HEK293 (cell line): ENCODE measurements at regions not wholly inside any gene's neighbourhood (a gene's known extent, or its start where the extent isn't known, plus 50 kb on each side); places are given as distances from the start of the nearest gene placed in this dataset.

Experiments used
- CTCF ChIA-PET: fragments of 350-600 bp; formaldehyde crosslinking; extraction: SDS; loops from one replicate; lab custom pipeline; 2021; ENCODE audit warnings: antibody characterized with exemption; lab: Yijun Ruan, JAX
- POLR2A ChIA-PET: fragments of 300-600 bp; formaldehyde crosslinking; extraction: SDS; loops from one replicate; lab custom pipeline; 2020; ENCODE audit warnings: antibody characterized with exemption, inconsistent platforms; lab: Yijun Ruan, JAX
- H3K27ac ChIP-seq: fragments of 200-500 bp; sonication (Bioruptor generic); 2 replicates; pipeline ENCODE4 v1.5.1; 2014; ENCODE audit warnings: low read depth, low read length, control low read depth, inconsistent platforms; ENCODE audit errors: extremely low read depth
- H3K36me3 ChIP-seq, 2 experiments: fragments of 200-500 bp in 1 of 2; sonication (Bioruptor generic) in 1 of 2; 1 replicate in 1 of 2; 2 replicates in 1 of 2; pipeline ENCODE4 v1.5.1; 2014 to 2017; ENCODE audit warnings: inconsistent platforms in 2 of 2, low read length in 2 of 2; ENCODE audit not compliant: control insufficient read depth in 2 of 2, insufficient read depth in 1 of 2
- H3K4me1 ChIP-seq: fragments of 200-500 bp; sonication (Bioruptor generic); 2 replicates; pipeline ENCODE4 v1.5.1; 2014; ENCODE audit warnings: mild to moderate bottlenecking, low read length, inconsistent platforms; ENCODE audit not compliant: control insufficient read depth, insufficient read depth
- H3K4me3 ChIP-seq: 2 replicates; pipeline ENCODE4 v1.5.1; 2011; ENCODE audit warnings: low read depth, mild to moderate bottlenecking, control low read depth, low read length, moderate library complexity
- H3K9me3 ChIP-seq: fragments of 200-500 bp; sonication (Bioruptor generic); 2 replicates; pipeline ENCODE4 v1.5.1; 2014; ENCODE audit warnings: low read depth, low read length, inconsistent platforms; ENCODE audit not compliant: control insufficient read depth, insufficient read depth
- FEZF1 ChIP-seq: fragments of 450-650 bp; formaldehyde crosslinking; IDR thresholded peaks from 2 replicates; pipeline ENCODE4 v1.5.1; 2016; ENCODE audit warnings: missing biosample characterization, missing genetic modification characterization
- HOXD13 ChIP-seq: sonication (generic); formaldehyde crosslinking; IDR thresholded peaks from 2 replicates; pipeline ENCODE4 v1.8.0; 2022; ENCODE audit warnings: missing genetic modification reagents, borderline replicate concordance
- KLF10 ChIP-seq: fragments of 450-650 bp; IDR thresholded peaks from 2 replicates; pipeline ENCODE4 v1.5.1; 2018; ENCODE audit warnings: missing biosample characterization, mild to moderate bottlenecking, missing genetic modification characterization
- KLF16 ChIP-seq: fragments of 450-650 bp; formaldehyde crosslinking; IDR thresholded peaks from 2 replicates; pipeline ENCODE4 v1.5.1; 2017; ENCODE audit warnings: missing biosample characterization, missing genetic modification characterization
- OVOL3 ChIP-seq: fragments of 450-650 bp; formaldehyde crosslinking; IDR thresholded peaks from 2 replicates; pipeline ENCODE4 v1.5.1; 2016; ENCODE audit warnings: missing biosample characterization, missing genetic modification characterization
- PRDM10 ChIP-seq: fragments of 450-650 bp; formaldehyde crosslinking; IDR thresholded peaks from 2 replicates; pipeline ENCODE4 v1.5.1; 2016; ENCODE audit warnings: missing biosample characterization, missing genetic modification characterization
- PRDM2 ChIP-seq: fragments of 450-650 bp; formaldehyde crosslinking; IDR thresholded peaks from 2 replicates; pipeline ENCODE4 v1.5.1; 2016; ENCODE audit warnings: missing biosample characterization, missing genetic modification characterization, borderline replicate concordance
- ZBTB26 ChIP-seq: fragments of 450-650 bp; formaldehyde crosslinking; optimal IDR thresholded peaks from 2 replicates; pipeline ENCODE3; 2016; ENCODE audit warnings: missing biosample characterization, mild to moderate bottlenecking, missing genetic modification characterization
- ZNF341 ChIP-seq: fragments of 450-650 bp; formaldehyde crosslinking; IDR thresholded peaks from 2 replicates; pipeline ENCODE4; 2016; ENCODE audit warnings: low read depth, missing biosample characterization, missing genetic modification characterization
- ZNF416 ChIP-seq: fragments of 450-650 bp; formaldehyde crosslinking; IDR thresholded peaks from 2 replicates; pipeline ENCODE4 v1.5.1; 2016; ENCODE audit warnings: missing biosample characterization, missing genetic modification characterization
- ZNF555 ChIP-seq: fragments of 450-650 bp; formaldehyde crosslinking; conservative IDR thresholded peaks from 2 replicates; pipeline ENCODE4 v1.5.1; 2017; ENCODE audit warnings: missing biosample characterization, mild to moderate bottlenecking, missing genetic modification characterization, inconsistent platforms
- ZNF623 ChIP-seq: fragments of 450-650 bp; formaldehyde crosslinking; IDR thresholded peaks from 2 replicates; pipeline ENCODE4 v1.5.1; 2016; ENCODE audit warnings: missing biosample characterization, missing genetic modification characterization
- ZNF639 ChIP-seq: fragments of 450-650 bp; formaldehyde crosslinking; IDR thresholded peaks from 2 replicates; pipeline ENCODE4 v1.5.1; 2016; ENCODE audit warnings: missing biosample characterization, missing genetic modification characterization
- ZNF792 ChIP-seq: fragments of 450-650 bp; formaldehyde crosslinking; IDR thresholded peaks from 2 replicates; pipeline ENCODE4 v1.5.1; 2016; ENCODE audit warnings: missing biosample characterization, missing genetic modification characterization
- ZXDB ChIP-seq: fragments of 450-650 bp; formaldehyde crosslinking; IDR thresholded peaks from 2 replicates; pipeline ENCODE4 v1.5.1; 2016; ENCODE audit warnings: missing biosample characterization, missing genetic modification characterization

- no peak for TF ChIP-seq PRDM10
- TF ChIP-seq ZNF792 (tag by site-specific recombination), result no peak
Observed at GRCh38 chr5:26660116-26660515, 378.3 kb downstream of the CDH9 start (continued).

- ChIA-PET POLR2A (no interaction called here), CTCF (no interaction called here)
- H3K9me3 ChIP-seq, result no peaks in the 10 kb centered on the region; the same call in 1 of the 2 replicates
- TF ChIP-seq ZNF341 (tag by site-specific recombination), result no peak
- no peak for TF ChIP-seq ZNF639 (tag by site-specific recombination)
- TF ChIP-seq ZBTB26, result no peak
- no peak for TF ChIP-seq ZXDB (tag by site-specific recombination)
- no peak for TF ChIP-seq HOXD13 (CRISPR knock-in tag)
- TF ChIP-seq FEZF1 (tag by site-specific recombination), result no peak
- no peak for TF ChIP-seq PRDM2
- no peak for TF ChIP-seq ZNF416
- no peak for TF ChIP-seq ZNF555 (tag by site-specific recombination)
- no peak for TF ChIP-seq KLF10 (tag by site-specific recombination)
- TF ChIP-seq OVOL3 (tag by site-specific recombination), result no peak
- no peak for TF ChIP-seq KLF16
- no peak for TF ChIP-seq ZNF623
- H3K27ac ChIP-seq, result no peak overlapping the region
- no peaks in the 10 kb centered on the region for H3K4me1 ChIP-seq
- no peak overlapping the region for H3K4me3 ChIP-seq
- H3K36me3 ChIP-seq, result no peaks in the 10 kb centered on the region
Observed at GRCh38 chr5:26649000-26649399, 389.4 kb downstream of the CDH9 start.
